GM19351 (cell line): ENCODE measurements at regions not wholly inside any gene's neighbourhood (a gene's known extent, or its start where the extent isn't known, plus 50 kb on each side); places are given as distances from the start of the nearest gene placed in this dataset.
"Not testable (repeated sequence)": the region's sequence is repeated elsewhere in the genome, so short reads cannot be mapped to it uniquely, and the experiment has no call there.

ENCODE experiments used
- ATAC-seq: cut with Tn5 transposase; IDR thresholded peaks from one replicate; pipeline ENCODE4 v1.9.1; 2021; ENCODE audit warnings: mild to moderate bottlenecking, moderate library complexity; ENCODE audit not compliant: unreplicated experiment

GRCh38 chr1:78203410-78203982, 157.7 kb downstream of the GIPC2 start:
- not testable (repeated sequence) for ATAC-seq

- no peak for ATAC-seq
These were observed 164.4 kb downstream of the GIPC2 start for GRCh38 chr1:78210175-78210574.

GRCh38 chr1:78211483-78212092, 165.8 kb downstream of the GIPC2 start:
- ATAC-seq: no peak

- no peak for ATAC-seq
These were observed 168.6 kb downstream of the GIPC2 start for GRCh38 chr1:78214334-78214733.

- no peak for ATAC-seq
These were observed 176.6 kb downstream of the GIPC2 start for GRCh38 chr1:78222225-78222959.

GRCh38 chr1:78222960-78223358, 177.2 kb downstream of the GIPC2 start:
- no peak for ATAC-seq

- no peak for ATAC-seq
These were observed 177.8 kb downstream of the GIPC2 start for GRCh38 chr1:78223417-78224215.

- no peak for ATAC-seq
These were observed 178.6 kb downstream of the GIPC2 start for GRCh38 chr1:78224246-78224785.

- ATAC-seq: no peak
These were observed 179.2 kb downstream of the GIPC2 start for GRCh38 chr1:78224861-78225552.

- ATAC-seq: no peak
These were observed 181.0 kb downstream of the GIPC2 start for GRCh38 chr1:78226784-78227183.

- no peak for ATAC-seq
These were observed 182.2 kb downstream of the GIPC2 start for GRCh38 chr1:78227705-78228635.

- no peak for ATAC-seq
These were observed 183.6 kb downstream of the GIPC2 start for GRCh38 chr1:78229344-78229743.

GRCh38 chr1:78231477-78231876, 185.7 kb downstream of the GIPC2 start:
- no peak for ATAC-seq

GRCh38 chr1:78231894-78232293, 186.1 kb downstream of the GIPC2 start:
- no peak for ATAC-seq

- no peak for ATAC-seq
These were observed 186.9 kb downstream of the GIPC2 start for GRCh38 chr1:78232630-78233029.

- no peak for ATAC-seq
These were observed 188.7 kb downstream of the GIPC2 start for GRCh38 chr1:78234496-78234895.

GRCh38 chr1:78236716-78237115, 190.9 kb downstream of the GIPC2 start:
- no peak for ATAC-seq

- no peak for ATAC-seq
These were observed 191.7 kb downstream of the GIPC2 start for GRCh38 chr1:78237364-78237916.

GRCh38 chr1:78240191-78240590, 194.4 kb downstream of the GIPC2 start:
- no peak for ATAC-seq
